Lung microvascular endothelial cell (primary cell): ENCODE measurements at regions not wholly inside any gene's neighbourhood (a gene's known extent, or its start where the extent isn't known, plus 50 kb on each side); places are given as distances from the start of the nearest gene placed in this dataset.

Source experiments
- DNase-seq, 2 donors: peaks; one replicate each; pipeline versions ENCODE4 v3.0.0 to v3.0.0-alpha.2; 2010; ENCODE audit warnings: low read depth in 2 of 2

DNA sequence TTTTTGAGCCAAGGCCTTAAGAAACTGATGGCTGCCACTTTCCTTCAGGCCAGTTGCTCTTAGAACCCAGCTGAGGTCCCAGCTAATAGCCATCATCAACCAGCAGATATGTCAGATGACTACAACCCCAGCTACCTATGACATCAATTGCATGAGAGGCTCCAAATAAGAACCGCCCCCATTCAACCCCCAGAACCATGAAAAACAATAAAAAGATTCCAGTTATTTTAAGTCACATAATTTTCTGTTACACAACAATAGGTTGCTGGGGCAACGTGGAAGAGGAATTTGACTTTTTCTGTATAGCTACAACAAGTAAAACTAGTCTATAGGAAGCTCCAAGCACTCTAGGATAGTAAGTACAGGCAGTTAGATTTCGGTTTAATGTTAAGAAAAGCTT lies 216.3 kb upstream of the MTNR1B start:
- no peak for DNase-seq

DNA sequence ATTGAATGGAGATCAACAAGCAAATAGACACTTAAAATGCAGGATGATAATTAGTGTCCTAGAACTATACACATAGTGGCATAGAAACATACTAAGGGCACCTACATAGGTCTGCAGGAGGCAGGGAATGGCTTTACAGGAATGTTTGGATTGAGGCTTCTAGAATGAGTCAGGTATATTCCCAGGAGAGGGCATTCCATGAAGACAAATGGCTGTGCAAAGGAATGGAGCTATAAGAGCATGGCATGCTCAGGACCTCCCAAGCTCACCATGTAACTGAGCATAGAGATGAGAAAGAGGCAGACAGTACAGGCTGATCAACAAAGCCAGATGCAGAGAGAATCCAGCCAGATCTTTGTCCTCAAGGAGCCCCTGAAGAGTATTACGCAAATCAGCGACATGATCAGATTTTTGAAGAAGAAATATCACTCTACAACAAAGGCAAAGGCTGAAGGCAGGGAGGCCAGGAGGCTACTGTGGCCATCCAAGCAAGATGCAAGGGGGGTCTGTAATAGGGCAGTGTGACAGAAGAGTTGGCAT lies 211.1 kb upstream of the MTNR1B start:
- DNase-seq = no peak

DNA sequence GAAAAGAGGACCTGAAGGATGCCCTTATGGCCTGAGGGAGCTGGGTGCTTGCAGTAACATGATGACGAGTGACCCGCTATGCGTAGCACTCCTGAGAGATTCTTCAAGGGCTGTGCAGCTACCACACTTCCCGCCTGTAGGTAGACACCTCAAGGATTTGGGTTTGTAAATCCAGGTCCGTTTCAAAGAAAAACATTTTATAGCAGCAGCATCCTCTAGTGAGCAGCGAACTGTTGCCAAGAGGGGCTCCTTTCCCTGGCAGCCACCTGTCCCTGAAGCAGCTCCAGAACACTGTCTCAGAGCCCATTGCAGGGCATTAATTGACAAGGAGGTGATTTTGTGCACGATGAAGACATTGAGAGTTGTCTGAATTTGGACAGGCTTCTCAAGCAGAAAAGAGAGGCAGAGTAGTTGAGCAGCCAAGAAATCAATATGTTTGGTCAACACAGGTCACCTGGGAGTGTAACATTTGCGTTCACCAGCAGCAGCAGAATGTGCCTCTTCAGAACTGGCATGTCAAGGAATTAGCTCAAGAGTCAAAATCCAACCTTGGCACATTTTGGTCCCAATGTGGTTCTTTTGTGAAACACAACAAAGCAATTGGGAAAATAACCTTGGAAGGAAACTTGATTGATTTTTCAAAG lies 209.8 kb upstream of the MTNR1B start:
- DNase-seq = no peak

DNA sequence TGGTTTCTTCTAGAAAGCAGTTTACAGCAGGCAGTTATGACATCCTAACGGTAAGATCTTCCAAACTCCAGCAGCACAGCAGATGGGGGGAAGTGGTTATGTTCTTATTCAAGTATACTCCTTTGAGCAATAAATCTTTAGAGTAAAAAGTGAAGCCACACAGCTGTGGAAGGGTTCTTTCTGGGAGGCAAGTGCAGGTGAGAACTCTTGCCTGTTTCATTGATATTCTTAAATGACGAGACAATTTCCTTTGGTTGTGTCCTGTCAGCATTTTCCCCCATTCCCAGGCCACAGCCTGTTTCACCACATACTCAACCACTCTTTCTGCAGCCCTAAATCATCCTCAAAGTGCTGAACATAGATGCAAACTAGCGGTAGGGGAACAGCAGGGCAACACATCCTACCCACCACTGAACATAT lies 207.3 kb upstream of the MTNR1B start:
- DNase-seq = no peak

DNA sequence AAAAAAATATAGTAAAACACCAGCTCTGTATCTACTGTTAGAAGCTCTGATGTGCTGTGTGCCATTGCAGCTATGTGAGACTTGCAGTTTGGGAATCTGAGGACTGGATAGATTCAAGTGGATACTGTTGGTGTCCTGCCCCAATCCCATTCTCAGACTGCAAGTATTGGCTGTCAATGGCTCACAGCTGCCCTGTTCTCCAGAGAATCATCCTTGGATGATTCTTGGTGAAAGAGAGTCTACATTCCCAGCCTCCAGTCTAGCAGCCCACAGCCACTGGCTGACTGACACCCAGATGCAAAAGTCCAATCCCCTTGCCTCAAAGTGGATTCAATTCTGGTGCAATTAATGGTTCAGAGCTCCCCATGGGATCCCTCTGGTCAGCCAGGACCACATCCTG lies 206.1 kb upstream of the MTNR1B start:
- no peak for DNase-seq

DNA sequence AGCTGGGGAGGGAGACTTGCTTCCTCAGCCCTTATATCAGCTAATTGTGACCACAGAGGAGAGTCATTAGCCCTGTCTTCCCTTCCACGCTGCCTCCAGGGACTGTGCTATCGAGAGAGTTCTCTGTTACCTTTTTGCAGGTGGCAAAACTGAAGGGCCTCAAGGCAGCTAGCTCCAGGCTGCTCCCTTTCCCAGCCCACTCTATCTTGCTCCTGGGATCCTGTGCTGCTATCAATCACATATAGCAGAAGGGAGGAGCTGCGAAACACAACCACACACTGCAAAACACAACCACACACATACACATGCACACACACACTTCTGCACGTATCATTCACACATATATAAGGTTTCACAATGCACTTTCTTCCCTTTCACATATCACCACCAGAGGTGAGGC lies 205.3 kb upstream of the MTNR1B start:
- DNase-seq = no peak

DNA sequence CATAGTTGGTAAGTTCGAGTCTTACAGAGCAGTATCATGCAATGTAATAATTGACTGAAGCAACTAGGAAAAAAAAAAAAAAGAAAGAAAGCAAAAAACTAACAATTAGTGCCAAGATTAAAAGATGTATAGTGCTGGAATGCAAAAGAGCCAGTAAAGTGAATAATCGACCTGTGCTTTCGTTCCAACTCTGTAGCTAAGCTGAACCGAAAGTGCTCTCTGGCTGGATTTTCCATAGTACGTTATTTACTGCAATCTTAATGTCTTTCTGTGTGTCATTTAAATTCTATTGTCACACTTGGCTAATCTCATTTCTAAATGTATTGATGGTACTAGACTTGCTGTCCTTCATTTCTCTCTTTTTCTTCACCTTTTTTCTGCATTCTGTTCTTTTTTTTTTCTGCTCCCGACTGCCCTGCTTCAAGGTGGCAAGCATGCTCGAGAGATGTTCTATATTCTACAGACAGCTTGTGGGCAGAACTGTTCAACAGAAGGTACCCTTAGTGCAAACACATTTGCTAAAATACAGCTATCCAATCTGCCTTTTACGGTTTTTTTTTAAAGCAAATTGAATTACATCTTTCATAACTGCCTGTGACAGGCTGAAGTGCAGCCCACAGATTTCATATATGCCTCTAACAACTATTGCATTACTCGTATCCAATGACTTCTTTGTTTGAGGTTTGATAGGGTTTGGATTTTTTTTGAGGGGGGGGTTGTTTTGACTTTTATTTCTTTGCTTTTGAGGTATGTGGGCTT lies 204.2 kb upstream of the MTNR1B start:
- DNase-seq = peak in 1 of 2 donors; percentile 3

DNA sequence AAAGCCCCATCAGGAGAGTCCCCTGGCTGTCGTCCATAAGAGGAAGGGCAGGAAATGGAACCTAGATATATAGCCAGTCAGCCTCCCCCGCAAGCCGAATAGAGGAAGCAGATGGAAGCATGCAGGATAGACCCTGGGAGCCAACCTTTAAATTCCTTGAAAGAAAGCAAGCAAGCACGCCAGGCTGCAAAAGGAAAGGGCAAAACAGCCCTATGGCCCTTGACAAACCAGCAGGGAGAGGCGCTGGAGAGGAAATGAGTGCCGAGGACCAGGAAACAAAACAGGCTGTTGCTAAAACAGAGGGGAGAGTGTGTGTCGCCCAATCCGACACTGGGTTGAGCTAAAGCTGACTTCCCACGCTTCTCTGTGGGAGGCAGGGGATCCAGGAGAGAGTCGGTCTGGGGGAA lies 203.5 kb upstream of the MTNR1B start:
- peak; percentile 12 to 73 for DNase-seq

DNA sequence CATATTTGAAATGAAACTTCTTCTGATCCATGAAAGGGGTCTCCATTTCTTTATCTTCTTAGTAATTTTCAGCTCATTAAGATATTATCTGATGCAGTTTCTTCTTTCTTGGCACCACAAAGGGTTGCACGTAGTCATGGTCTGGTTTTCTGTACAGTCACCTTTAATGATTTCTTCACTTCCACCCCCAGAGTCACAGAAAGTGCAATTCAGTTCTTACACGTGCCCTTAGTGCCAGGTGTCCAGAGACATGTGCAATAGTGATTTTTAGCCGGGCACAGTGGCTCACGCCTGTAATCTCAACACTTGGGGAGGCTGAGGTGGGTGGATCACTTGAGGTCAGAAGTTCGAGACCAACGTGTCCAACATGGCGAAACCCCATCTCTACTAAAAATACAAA lies 202.8 kb upstream of the MTNR1B start:
- DNase-seq = no peak

DNA sequence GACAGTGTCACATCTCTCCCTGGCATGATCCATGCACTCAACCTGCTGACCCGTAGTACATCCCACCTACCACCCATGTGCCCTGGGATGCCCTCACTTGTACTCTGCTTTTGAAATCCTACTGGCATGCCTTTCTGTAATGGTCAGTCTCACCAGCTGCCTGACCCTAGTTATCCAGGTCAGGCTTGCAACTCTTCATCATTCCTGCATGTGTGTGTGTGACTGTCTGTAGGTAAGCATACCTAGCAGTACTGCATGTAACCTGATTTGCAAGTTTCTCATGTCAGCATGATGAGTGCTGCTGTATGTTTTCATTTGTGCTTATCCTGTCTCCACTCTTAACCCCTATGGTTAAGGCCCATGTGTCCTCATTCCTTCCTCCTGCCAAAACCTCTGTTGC lies 202.0 kb upstream of the MTNR1B start:
- DNase-seq = no peak

DNA sequence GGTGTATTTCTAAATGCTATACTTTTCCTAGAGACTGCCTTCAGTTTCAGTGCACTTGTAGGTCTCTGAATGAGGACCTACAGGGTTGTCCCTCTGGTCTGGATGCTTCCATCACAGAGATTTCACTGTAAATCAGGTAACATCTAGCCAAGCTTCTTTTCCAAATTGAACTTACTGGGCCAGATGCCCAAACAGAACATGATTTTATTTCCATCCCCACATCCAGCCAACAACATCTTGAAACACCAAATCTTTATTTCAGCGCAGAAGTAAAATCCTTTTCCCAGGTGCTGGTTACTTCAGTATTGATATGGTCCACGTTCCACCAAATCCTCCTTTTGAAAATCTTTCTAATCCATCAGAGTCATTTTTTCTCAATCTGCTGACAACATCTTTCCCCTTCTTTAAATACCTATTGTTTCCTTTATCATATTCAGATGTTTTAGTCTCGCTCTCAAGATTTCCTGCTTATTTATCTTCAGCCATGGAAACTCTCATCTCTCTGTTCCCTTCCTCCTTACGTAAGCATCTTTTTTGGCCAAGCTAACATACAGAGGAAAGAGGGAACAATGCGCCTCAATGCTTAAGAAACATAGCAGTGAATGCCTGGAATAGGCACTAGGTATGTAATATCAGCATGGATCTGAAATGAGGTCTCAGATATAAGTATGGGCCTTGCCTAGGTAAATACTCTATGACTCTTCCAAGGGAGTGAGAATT lies 201.2 kb upstream of the MTNR1B start:
- DNase-seq = no peak

DNA sequence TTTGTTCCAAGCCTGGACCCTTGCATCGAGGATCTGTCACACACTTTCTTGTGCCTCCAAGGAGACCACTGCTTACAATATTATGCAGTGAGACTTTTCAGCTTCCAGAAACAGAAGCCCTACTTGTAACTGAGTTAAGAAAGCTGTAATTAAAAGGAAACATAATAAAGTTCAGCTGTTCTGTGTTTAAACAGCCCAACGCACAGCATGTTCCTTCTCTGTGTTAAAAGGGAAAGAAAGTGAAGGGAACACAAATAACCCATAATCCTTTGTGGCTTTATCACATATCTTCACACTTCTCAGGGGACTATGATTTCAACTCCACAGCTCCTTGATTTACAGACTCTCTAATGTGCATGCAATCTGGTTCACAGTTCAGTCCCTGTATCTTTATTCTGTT lies 200.3 kb upstream of the MTNR1B start:
- no peak for DNase-seq

DNA sequence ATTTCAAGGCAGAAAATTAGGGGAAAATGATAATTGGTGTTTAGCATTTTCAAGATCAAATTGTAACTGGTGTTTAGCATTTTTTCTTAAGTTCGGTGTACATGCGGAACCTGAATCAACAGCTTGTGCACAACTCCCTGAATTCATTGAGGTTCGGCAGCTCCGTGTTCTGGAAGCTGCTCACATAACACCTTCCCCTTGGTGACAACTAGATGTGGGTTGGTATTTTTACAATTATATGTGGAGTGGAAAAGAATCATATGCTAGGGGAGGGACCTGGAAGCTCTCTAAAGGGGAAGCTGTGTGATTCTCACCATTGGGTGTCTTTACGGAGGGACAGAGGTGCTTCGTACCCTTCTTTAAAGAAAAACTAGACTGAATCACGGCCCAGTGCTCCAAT lies 199.0 kb upstream of the MTNR1B start:
- no peak for DNase-seq

DNA sequence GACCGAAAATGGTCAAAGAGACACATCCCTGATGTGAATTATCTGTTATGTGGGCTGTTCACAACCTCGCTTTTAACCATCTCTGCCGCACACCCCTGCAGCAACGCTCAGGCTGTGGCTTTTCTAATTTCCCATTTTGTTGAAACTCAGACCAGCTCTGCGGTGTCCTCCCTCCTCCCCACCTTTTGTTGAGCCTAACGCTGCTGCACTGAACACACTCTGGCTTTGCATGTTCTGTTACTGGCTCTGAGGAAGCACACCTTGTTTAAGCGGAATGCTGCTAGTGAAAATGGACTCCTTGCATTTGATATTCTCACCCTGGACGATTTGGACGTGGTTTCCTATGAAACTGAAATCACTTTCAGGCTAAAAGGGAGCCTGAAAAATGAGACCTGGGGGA lies 198.5 kb upstream of the MTNR1B start:
- DNase-seq = no peak

DNA sequence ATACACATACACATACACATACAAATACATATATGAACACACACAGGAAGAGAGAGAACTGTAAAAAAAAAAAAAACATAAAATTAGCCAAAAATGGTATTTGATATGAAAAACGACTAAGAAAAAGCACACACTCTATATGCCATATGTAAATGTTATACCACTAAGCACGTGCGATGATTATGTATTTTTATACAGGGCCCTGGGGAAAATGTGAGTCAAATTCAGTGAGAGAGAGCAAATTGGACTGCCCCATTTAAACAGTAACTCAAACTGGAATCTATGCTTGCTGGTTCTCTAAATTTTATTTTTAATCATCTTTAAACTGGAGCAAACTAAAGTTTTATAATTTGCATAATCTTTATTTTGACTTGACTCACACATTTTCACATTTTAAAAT lies 197.8 kb upstream of the MTNR1B start:
- no peak for DNase-seq

DNA sequence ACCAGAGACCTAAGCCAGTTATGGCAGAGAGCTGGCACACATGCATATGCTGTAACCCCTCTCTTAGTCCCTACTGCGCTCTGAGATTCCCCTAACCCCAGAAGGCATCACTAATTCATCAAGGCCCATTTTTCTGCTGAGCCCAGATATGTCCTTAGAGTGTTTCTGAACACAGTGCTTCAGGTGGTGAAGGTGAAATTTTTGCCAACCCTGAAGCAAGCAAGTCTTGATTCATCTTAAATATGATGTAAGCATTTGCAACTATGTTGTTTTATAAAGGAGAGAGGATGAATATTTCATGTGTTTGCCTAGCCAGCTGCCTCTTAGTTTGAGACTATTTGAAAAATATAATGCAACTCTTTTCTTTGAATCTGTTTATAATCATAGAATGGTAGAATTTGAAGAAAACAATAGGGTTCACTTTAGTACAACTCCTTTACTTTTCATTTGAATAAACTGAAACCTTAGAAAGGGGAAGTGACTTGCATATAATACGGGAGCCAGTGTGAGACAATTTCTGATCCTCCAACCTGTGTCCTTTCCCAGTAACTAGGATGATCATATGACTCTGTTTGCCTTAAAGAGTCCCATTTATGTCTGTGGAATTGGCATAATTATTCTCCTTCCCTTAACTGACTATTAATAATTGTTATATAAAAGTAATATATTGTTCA lies 194.3 kb upstream of the MTNR1B start:
- DNase-seq = no peak

DNA sequence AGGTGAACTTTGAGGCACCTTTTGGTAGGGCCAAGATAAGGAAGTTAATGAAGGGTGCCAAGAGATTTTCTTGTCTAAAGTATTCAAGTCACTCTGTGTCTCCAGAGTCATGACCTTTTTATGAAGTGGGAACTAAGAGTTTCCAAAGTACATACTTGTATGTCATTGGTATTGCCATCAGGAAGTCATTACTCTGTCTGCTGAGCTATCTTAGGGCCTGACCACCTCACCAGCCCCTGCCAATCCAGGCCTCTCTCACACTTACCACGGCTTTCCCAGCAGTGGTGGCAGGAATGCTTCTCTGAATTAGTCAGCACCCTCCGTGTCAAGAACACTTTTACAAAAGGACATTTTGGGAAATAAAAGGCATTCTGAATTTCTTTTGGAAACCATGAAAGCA lies 192.8 kb upstream of the MTNR1B start:
- no peak for DNase-seq

DNA sequence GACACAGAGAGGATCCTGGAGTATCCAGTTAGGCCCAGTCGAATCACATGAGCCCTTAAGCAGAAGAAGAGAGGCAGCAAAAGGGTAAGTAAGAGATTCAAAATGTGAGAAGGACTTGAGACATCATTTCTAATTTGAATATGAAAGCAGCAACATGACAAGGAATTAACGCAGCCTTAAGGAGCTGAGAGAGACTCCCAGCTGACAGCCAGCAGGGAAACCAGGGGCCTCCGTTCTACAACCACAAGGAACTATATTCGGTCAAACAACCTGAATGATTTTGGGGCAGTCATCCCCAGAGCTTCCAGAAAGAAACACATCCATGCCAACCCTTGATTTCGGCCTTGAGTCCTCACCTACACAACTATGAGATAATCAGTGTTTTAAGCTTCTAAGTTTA lies 189.7 kb upstream of the MTNR1B start:
- DNase-seq = no peak

DNA sequence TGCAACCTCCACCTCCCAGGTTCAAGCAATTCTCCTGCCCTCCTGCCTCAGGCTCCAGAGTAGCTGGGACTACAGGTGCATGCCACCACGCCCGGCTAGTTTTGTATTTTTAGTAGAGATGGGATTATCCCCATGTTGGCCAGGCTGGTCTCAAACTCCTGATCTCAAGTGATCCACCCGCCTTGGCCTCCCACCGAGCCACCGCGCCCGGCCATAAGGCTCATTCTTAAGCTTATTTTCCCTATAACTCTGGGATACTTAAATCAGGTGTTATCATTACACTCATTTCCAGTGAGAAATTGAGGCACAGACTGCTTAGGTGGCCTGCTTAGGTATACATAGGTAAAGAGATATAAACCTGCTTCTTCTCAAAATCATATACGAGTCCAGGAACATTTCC lies 188.3 kb upstream of the MTNR1B start:
- DNase-seq = no peak

DNA sequence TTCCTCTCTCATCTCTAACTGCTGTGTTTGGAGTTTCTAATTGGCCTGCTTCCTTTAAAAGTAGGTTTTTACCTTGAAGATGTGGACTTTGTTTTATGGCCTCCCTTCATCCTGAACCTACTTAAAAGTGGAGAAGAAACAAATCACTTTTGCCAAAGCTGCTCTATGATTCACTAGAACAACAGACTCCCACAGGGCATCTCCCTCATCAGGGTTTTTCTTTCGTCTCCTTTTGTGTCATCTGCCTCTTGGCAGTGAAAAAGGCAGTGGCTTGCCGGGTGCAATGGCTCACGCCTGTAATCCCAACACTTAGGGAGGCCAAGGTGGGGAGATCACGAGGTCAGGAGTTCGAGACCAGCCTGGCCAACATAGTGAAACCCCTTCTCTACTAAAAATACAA lies 186.6 kb upstream of the MTNR1B start:
- DNase-seq = no peak

DNA sequence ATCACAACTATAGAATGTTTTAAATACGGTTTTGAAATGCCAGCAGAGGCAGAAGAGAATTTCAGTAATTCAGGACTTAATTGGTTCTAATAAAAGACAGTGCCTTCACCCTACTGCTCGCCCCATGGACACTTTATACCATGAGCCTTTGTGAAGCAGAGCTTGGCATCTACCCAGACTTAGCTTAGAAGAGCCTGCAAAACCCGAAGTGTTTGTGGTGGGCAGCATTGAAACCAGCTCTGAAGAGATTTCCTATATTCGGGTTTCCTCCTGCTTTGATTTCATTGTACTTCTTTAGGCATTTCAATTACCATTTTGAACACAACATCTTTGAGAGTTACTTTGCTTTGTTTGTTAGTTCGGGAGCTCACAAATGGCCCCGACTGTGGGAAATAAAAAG lies 185.1 kb upstream of the MTNR1B start:
- DNase-seq = no peak

DNA sequence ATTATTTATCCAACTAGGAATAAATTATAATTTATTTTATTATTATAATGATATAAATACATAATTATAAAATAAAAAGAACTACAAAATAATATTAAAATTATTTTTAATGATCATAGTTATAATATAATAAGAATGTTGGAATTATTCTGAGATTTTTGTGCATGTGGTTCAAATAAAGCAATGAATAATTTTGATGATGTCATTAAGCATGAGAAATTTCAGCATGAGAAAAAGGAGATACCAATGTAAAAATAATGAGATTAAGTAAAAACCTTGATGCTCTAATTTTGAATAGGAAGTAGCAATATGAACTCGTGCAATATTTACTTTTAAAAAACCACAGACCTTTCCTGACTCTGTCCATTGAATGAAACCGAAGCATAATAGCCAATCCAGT lies 181.8 kb upstream of the MTNR1B start:
- no peak for DNase-seq
